CMK (cell line): ENCODE measurements at regions not wholly inside any gene's neighbourhood (a gene's known extent, or its start where the extent isn't known, plus 50 kb on each side); places are given as distances from the start of the nearest gene placed in this dataset.

ENCODE experiments used
- DNase-seq: peaks from one replicate; pipeline ENCODE4 v3.0.0-alpha.2; 2010; ENCODE audit warnings: low read depth

GRCh38 chr16:7185165-7185564 lies 147.5 kb upstream of the RBFOX1 start:
- DNase-seq, result no peak

GRCh38 chr16:7183768-7184167 lies 148.9 kb upstream of the RBFOX1 start:
- DNase-seq, result no peak

- no peak for DNase-seq
Observed at GRCh38 chr16:7182510-7183109, 150.0 kb upstream of the RBFOX1 start.

DNA sequence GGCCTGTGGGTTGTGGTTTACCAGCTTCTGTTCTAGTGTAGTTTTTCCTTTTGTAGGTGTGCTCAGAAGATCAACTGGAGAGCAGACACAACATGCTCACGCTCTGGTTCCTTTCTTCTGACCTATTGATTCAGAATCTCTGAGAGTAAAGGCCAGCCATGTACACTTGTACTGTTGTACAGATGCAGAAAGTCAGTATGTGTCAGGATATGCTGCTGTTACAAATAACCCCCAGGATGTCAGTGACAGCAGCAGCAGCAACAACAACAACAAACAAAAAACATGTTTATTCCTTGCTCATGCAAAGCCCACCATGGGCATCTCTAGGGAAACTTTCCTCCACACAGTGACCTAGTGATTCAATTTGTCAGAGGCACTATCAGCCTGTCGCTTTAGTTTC lies 154.8 kb upstream of the RBFOX1 start:
- DNase-seq, result no peak

DNA sequence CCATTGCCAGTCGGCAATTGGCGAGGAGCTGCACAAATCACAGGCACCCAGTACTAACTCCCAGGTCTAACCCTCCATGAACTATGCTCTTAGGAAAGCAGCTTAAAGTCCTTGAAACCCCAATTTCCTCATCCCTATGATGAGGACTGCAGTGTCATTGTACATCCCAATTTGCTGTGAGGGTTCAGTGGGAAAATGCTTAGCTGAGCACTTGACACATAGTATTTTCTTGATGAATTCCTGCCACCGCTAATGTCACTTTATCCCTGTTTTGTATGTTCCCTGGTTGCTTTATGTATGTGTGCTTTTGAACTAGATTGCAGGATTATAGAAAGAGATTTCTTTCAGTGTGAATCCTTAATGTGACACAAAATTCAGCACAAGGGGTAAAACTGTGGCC lies 161.5 kb upstream of the RBFOX1 start:
- DNase-seq, result no peak

DNA sequence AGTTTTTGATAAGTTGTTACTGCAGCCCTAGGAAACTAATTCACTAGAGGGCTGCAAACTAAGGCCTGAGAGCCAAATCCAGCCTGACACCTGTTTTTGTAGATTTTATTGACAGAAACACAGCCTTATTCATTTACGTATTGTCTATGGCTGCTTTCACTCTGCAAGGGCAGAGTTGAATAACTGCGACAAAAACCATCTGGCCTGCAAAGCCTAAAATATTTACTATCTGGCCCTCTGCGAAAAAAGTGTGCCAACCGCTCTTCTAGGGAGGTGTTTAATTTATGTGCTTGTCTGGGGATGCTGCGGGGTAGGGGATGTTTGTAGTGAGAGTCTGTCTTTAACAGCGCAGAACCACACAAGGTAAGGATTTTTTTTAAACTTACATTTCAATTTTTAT lies 165.0 kb upstream of the RBFOX1 start:
- no peak for DNase-seq

DNA sequence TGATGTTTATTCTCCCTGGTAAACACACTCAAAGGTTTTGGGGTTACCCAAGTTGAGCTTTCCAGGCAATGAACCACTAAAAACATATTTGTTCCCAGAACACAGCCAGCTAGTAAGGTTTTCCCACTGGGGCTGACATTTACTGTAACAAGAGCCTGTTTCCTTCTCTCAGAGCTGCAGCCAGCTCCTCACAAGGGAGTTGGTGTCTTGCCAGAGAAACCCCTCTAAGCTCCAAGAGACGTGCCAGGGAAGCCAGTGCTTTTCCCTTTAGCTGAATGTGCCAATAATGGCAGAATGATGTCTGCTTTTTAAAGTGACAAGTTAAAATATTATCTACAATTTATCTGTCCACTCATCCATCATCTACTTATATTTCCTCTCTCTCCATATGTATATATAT lies 170.8 kb upstream of the RBFOX1 start:
- no peak for DNase-seq

DNA sequence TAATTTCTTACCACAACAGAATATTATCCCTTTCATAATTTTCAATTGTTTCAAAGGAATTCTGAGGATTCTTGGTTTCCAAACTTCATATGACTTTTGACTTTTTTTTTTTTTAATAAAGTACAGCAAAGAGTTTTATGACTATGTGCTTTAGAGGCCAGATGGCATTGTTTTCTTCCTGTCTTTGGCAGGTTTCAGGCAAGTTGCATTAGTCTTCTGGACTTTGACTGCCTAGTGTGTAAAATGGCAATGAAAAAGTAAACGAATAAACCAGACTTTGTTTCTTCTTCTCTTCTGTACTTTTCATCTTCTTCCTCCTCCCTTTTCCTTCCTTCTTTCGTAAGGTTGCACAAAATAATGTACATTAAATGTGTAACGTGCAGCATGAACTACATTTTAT lies 172.6 kb upstream of the RBFOX1 start:
- no peak for DNase-seq

DNA sequence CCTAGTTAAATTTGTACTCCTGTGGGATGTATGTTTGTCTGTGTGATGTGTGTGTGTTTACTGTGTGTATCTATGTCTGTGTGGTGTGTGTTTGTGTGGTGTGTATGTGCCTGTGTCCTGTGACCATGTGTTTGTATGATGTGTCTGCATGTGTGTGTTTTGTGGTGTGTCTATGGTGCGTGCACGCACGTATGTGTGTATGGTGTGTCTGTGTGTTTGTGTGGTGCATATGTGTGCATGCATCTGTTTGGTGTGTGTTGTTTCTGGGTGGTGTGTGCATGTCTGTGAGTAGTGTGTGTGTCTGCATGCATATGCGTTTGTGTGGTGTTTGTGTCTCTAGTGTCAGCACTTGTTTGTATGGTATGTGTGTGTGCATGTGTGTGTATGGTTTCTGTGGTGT lies 174.2 kb upstream of the RBFOX1 start:
- DNase-seq, result no peak

GRCh38 chr16:7150230-7150629 lies 182.4 kb upstream of the RBFOX1 start:
- DNase-seq, result no peak

DNA sequence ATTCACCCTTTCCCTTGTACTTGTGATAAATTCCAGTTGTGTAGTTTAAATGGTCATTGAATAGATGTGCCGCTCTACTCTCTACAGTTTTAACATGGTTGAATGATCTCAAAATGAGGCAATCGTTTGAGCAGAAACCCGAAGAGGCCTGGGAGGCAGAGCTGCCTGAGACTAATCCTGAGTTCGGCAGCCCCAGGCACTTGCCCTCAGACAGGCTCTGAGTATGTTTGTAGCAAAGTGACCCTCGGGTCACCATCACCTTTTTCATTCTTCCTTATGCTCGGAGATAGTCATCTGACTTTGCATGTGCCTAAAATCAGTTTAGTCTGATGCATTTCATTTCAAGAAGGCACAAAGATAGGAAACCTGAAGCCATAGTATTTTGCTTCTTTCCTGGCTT lies 184.0 kb upstream of the RBFOX1 start:
- no peak for DNase-seq

GRCh38 chr16:7140899-7141298 lies 191.7 kb upstream of the RBFOX1 start:
- no peak for DNase-seq

GRCh38 chr16:7137560-7138330 lies 194.9 kb upstream of the RBFOX1 start:
- no peak for DNase-seq

DNA sequence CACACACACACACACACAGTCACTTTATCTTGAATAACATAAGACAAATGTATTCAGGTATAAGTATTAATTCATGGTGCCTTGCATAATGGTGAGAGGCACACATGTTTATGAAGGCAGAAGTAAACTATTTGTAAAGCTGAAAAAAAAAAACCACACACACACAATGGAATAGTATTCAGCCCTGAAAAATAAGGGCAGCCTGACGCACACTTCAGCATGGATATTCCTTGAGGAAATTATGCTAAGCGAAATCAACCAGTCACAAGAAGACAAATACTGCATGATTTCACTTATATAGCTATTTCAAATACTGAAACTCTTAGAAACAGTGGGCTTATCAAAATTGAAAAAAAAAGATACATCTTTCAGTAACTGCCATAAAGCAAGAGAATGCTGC lies 200.2 kb upstream of the RBFOX1 start:
- no peak for DNase-seq

DNA sequence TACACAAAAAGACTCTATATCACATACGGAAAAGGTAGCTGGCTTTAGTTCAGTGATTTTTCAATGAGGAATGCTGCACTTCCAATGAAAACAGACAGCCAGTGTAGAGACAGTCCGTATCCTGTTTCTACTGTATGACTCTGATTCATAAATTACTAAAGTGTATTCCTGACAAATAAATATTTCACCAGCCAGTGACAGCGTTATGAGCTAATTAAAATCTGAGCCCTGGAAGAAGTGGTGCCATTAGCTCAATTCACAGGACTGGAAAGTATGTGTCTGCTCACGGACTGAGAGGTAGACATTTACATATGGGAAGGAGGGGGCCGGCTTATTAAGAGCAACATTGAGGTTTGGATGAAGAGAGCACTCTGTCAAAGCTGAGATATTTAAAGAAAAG lies 207.9 kb upstream of the RBFOX1 start:
- DNase-seq, result no peak

DNA sequence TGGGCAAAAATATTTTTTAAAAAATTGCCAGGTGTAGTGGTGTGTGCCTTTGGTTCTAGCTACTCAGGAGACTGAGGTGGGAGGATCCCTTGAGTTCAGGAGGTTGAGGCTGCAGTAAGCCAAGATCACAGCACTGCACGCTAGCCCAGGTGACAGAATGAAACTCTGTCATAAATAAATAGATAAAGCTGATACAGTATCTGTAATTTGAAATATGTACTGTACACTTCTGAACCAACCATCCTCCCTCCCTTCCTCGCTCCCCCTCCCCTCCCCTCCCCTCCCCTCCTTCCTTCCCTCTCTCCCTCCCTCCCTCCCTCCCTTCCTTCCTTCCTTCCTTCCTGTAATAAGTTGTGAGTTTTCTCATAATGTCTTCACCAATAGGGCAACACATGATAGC lies 208.4 kb upstream of the RBFOX1 start:
- DNase-seq, result no peak

GRCh38 chr16:7116734-7117133 lies 215.9 kb upstream of the RBFOX1 start:
- no peak for DNase-seq

DNA sequence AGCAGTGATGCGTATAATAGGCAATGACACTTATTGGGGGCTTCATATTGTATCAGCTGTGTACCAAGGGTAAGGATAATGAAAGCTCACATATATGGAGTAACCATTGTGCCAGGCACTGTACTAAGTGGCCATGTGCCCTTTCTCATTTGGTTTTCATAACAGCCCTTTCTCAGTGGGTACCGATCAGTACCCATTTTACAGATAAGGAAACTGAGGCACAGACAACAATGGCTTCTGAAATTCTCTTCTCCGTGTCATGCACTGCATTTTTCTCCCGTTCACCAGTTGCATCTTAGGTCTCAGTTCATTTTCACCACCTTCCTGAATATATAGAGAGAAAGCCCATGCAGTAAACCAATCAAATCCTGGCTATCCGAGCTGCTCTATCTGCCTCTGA lies 216.7 kb upstream of the RBFOX1 start:
- DNase-seq, result no peak

- DNase-seq, result no peak
Observed at GRCh38 chr16:7113949-7114348, 218.7 kb upstream of the RBFOX1 start.

GRCh38 chr16:7113395-7113794 lies 219.2 kb upstream of the RBFOX1 start:
- no peak for DNase-seq

DNA sequence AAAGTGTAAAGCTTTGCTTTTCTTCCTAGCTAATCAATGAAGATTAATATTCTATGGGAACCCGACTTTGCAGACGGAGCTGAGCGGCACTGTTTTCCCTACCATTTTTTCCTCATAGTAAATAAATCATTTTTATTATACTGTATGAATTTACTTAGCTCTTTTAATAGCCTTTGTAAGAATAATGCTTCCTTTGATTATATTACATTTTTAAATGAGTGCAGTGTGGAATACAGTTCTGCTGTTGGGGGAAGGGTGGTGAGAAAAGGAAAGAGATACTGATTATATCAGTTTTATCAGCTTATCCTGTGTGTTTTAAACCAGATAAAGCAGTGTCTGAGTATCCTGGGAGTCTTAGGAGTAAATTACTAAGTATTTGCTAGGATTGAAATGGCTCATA lies 221.4 kb upstream of the RBFOX1 start:
- no peak for DNase-seq

GRCh38 chr16:7107436-7107835 lies 225.2 kb upstream of the RBFOX1 start:
- no peak for DNase-seq

- DNase-seq, result no peak
Observed at GRCh38 chr16:7103056-7103455, 229.6 kb upstream of the RBFOX1 start.

- DNase-seq, result no peak
Observed at GRCh38 chr16:7101054-7101453, 231.6 kb upstream of the RBFOX1 start.
